Body of pancreas (tissue), 4 donors: ENCODE measurements at regions not wholly inside any gene's neighbourhood (a gene's known extent, or its start where the extent isn't known, plus 50 kb on each side); places are given as distances from the start of the nearest gene placed in this dataset.

Experiments used
- ATAC-seq: fragments of 150-250 bp; one replicate; pipeline ENCODE4 v1.9.1; 2016
- DNase-seq, 4 donors: peaks; one replicate each; pipeline ENCODE4 v3.0.0-alpha.2; 2019
- H3K27ac ChIP-seq, 4 donors: fragments of 200-600 bp; sonication (generic); 1 replicate in 3 of 4; 2 replicates in 1 of 4; pipeline versions ENCODE4 v1.5.1 to v1.6.1; 2016 to 2019; ENCODE audit warnings: mild to moderate bottlenecking in 1 of 4, mixed read lengths in 1 of 4, moderate library complexity in 1 of 4
- H3K27me3 ChIP-seq, 2 donors: fragments of 200-600 bp; sonication (generic); one replicate each; pipeline ENCODE4 v1.6.0; 2016; ENCODE audit warnings: mild to moderate bottlenecking in 1 of 2
- H3K36me3 ChIP-seq, 2 donors: fragments of 200-600 bp; sonication (generic); replicated peaks in 1 of 2; 2 replicates each; pipeline ENCODE4 v1.5.1; 2016; ENCODE audit warnings: low read depth in 2 of 2; ENCODE audit not compliant: insufficient read depth in 1 of 2
- H3K4me1 ChIP-seq: fragments of 200-600 bp; sonication (generic); one replicate; pipeline ENCODE4 v1.6.0; 2016
- H3K4me3 ChIP-seq, 2 donors: fragments of 200-600 bp; sonication (generic); 1 replicate in 1 of 2; 2 replicates in 1 of 2; pipeline ENCODE4 v1.5.1; 2016 to 2019
- H3K9me3 ChIP-seq, 3 donors: fragments of 200-600 bp; sonication (generic); 1 replicate in 2 of 3; 2 replicates in 1 of 3; pipeline ENCODE4 v1.5.1; 2016
- POLR2A ChIP-seq, 3 donors: fragments of 450-650 bp; IDR thresholded peaks; one replicate each; pipeline ENCODE4 v1.6.1; 2016; ENCODE audit warnings: antibody characterized with exemption in 3 of 3, mild to moderate bottlenecking in 2 of 3
- WGBS, 2 donors: methylation state at CpG; one replicate each; pipeline ENCODE4 v1.1.5; 2017; 5-methylcytosine and 5-hydroxymethylcytosine counted together
- intact Hi-C: fragments of 100-400 bp; cut with DNase I; formaldehyde crosslinking; loops from one replicate; pipeline ENCODE4 v1.15.1; 2023
- TF ChIP-seq, protein P1 (sequence below), 7 experiments: fragments of 450-650 bp in 4 of 7; fragments of 200-600 bp in 3 of 7; sonication (generic) in 3 of 7; IDR thresholded peaks; one replicate each; pipeline ENCODE4 v1.5.1; 2016 to 2019; ENCODE audit warnings: antibody characterized with exemption in 7 of 7

DNA sequence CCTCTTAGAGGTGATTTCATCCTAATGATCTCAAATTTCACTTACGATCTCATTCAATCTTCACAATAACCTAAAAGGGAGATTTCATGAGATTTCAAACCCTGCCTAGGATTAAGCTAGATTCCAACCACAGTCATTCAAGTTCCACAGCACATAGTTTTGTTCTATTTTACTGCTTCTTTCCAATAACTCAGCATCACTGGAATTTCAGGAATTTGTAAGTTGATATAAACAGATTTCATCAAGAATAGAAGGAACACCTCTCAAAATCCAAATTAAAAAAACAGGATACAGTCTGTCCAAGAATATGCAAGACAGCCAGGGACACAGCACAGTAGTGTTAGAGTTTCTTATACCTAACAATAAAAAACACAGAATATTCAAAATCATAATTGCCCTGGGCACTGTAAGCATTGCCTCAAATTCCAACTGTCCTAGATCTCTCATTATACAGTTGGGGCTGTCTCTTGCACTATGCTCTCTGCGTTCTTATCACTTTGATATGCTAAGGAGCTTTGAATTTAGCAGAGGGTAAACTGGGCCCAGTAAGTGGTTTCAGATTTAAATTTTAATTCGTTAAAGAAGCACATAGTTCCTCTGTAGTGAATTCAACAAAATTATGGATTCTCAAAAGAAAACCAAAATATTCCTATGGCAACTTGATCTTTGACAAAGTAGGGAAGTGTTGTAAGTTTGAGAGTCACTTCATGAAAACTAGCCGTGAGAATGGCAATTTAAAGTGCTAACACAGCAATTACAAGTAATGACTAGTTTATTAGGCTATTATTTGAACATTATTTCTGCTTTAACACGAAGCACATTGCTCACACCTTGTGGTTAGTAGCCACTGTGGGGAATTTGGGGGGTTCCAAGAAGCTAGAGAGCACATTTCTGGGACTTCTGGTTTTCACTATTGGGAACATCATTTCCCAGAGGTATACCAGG lies 478.6 kb upstream of the C9orf72 start:
- 46 to 52% methylated on average over 5 of the region's 5 CpGs for whole genome bisulfite sequencing, 2 donors
- no peaks in the 10 kb centered on the region for H3K27me3 ChIP-seq
- intact Hi-C loops = no loop called here
- no peak for TF ChIP-seq POLR2A (IDR thresholded peaks at IDR 0.05)
- TF ChIP-seq, protein P1, sequence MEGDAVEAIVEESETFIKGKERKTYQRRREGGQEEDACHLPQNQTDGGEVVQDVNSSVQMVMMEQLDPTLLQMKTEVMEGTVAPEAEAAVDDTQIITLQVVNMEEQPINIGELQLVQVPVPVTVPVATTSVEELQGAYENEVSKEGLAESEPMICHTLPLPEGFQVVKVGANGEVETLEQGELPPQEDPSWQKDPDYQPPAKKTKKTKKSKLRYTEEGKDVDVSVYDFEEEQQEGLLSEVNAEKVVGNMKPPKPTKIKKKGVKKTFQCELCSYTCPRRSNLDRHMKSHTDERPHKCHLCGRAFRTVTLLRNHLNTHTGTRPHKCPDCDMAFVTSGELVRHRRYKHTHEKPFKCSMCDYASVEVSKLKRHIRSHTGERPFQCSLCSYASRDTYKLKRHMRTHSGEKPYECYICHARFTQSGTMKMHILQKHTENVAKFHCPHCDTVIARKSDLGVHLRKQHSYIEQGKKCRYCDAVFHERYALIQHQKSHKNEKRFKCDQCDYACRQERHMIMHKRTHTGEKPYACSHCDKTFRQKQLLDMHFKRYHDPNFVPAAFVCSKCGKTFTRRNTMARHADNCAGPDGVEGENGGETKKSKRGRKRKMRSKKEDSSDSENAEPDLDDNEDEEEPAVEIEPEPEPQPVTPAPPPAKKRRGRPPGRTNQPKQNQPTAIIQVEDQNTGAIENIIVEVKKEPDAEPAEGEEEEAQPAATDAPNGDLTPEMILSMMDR (IDR thresholded peaks at IDR 0.05) = no peak
- DNase-seq = no peak
- no peak overlapping the region for H3K4me3 ChIP-seq
- no peak overlapping the region for H3K27ac ChIP-seq
- no peak for ATAC-seq
- H3K9me3 ChIP-seq = no peaks in the 10 kb centered on the region
- H3K4me1 ChIP-seq = no peaks in the 10 kb centered on the region
- no peaks in the 10 kb centered on the region for H3K36me3 ChIP-seq

DNA sequence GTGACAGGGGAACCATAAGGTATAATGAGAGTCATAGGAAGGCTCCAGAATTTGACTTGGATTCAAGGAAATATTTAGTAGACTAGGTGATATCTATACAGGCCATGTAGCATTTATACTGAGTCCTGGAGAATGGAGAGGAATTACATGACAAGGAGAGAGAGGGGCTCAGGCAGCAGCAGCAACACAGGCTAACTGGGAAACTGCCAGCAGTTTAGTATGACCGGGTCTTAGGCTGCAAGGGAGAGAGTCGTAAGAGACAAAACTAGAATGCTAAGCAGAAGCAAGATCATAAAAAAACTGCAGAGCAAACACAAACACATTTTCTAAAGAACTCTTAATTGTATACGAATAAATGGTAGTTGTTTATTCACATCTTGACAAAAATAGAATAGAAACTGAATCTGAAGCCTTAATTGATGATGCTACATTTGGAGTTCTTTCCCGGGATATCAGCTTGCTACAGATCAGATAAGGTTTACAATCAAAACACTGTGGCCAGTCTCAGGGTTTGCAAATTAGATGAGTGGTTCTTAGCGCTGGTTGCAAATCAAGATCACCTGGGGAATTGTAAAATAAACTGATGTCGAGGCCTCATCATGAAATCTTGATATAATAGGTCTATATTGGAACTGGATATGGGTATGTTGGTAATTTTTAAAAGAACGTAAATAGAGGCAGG lies 480.0 kb upstream of the C9orf72 start:
- DNase-seq (no peak), ATAC-seq (no peak)
- no peak overlapping the region for H3K4me3 ChIP-seq
- H3K36me3 ChIP-seq = no peaks in the 10 kb centered on the region
- no peak for TF ChIP-seq POLR2A (IDR thresholded peaks at IDR 0.05)
- TF ChIP-seq, protein P1 (IDR thresholded peaks at IDR 0.05) = no peak
- intact Hi-C loops = no loop called here
- H3K27ac ChIP-seq = no peak overlapping the region
- 37 to 45% methylated on average over 7 of the region's 7 CpGs for WGBS, 2 donors
- no peaks in the 10 kb centered on the region for H3K9me3 ChIP-seq
- H3K27me3 ChIP-seq = no peaks in the 10 kb centered on the region
- no peaks in the 10 kb centered on the region for H3K4me1 ChIP-seq

DNA sequence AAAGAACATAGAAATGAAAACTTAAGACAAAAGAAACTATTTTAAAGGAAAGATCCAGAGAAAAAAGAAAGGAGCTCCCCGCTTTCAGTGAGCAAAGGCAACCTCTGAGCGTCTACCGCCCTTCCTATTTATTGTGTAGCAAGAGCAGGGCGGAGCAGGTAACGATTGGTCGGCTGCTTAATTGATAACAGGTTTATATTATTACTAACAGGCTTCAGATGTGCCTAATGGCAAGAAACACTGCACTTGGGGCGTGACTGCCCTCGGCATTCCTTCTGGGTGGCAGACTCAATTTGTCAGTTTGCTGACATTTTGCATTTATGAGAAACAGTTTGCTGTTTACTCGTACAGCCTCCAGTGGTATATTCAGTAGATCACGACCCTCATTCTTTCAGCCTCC lies 482.7 kb upstream of the C9orf72 start:
- no peak overlapping the region for H3K27ac ChIP-seq
- H3K4me3 ChIP-seq = no peak overlapping the region
- ATAC-seq (no peak), DNase-seq (no peak)
- H3K36me3 ChIP-seq = no peaks in the 10 kb centered on the region
- H3K9me3 ChIP-seq = no peaks in the 10 kb centered on the region
- 69 to 76% methylated on average over 10 of the region's 10 CpGs for WGBS, 2 donors
- intact Hi-C loops = no loop called here
- TF ChIP-seq, protein P1 (IDR thresholded peaks at IDR 0.05) = no peak
- TF ChIP-seq POLR2A (IDR thresholded peaks at IDR 0.05) = no peak
- no peaks in the 10 kb centered on the region for H3K4me1 ChIP-seq
- no peaks in the 10 kb centered on the region for H3K27me3 ChIP-seq

DNA sequence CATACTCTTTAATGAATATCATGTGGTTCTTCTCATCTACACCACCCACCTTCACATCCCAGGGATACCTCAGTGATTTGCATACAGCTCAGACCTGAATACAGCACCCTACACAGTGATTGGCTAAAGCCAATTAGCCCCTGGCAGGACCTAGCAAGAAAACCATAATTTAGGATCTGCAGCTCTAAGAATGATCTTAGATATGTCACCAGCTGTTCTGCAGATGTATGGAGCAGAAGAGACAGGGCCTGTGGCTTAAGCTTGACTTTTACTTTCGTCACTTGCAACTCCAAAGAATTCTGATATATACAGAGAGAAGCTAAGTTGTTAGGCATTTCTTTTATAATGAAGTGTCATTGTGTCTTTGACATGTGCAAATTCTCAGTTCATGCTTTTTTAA lies 483.2 kb upstream of the C9orf72 start:
- Histone ChIP-seq H3K27ac (no peak overlapping the region), H3K4me1 (no peaks in the 10 kb centered on the region), H3K4me3 (no peak overlapping the region), H3K9me3 (no peaks in the 10 kb centered on the region), H3K36me3 (no peaks in the 10 kb centered on the region), H3K27me3 (no peaks in the 10 kb centered on the region)
- TF ChIP-seq POLR2A (IDR thresholded peaks at IDR 0.05) = no peak
- TF ChIP-seq, protein P1 (IDR thresholded peaks at IDR 0.05) = no peak
- 67 to 81% methylated on average over 1 of the region's 1 CpG for WGBS, 2 donors
- intact Hi-C loops = no loop called here
- DNase-seq (no peak), ATAC-seq (no peak)
